SU-DHL-6 (cell line): ENCODE measurements at regions not wholly inside any gene's neighbourhood (a gene's known extent, or its start where the extent isn't known, plus 50 kb on each side); places are given as distances from the start of the nearest gene placed in this dataset.
"Not testable (repeated sequence)": the region's sequence is repeated elsewhere in the genome, so short reads cannot be mapped to it uniquely, and the experiment has no call there.

ENCODE experiments used
- EZH2phosphoT487 ChIP-seq: fragments of 200-600 bp; sonication (generic), shearing (Covaris generic); conservative IDR thresholded peaks from 2 replicates; pipeline ENCODE4 v1.6.1; 2018; ENCODE audit warnings: mild to moderate bottlenecking, antibody characterized with exemption, low read length, moderate library complexity, mixed read lengths
- TF ChIP-seq, protein P1 (sequence below): fragments of 200-600 bp; sonication (generic); IDR thresholded peaks from one replicate; pipeline ENCODE4 v1.5.1; 2017; ENCODE audit warnings: antibody characterized with exemption, mild to moderate bottlenecking, low read length, moderate library complexity; ENCODE audit not compliant: insufficient read depth, poor library complexity, severe bottlenecking

DNA sequence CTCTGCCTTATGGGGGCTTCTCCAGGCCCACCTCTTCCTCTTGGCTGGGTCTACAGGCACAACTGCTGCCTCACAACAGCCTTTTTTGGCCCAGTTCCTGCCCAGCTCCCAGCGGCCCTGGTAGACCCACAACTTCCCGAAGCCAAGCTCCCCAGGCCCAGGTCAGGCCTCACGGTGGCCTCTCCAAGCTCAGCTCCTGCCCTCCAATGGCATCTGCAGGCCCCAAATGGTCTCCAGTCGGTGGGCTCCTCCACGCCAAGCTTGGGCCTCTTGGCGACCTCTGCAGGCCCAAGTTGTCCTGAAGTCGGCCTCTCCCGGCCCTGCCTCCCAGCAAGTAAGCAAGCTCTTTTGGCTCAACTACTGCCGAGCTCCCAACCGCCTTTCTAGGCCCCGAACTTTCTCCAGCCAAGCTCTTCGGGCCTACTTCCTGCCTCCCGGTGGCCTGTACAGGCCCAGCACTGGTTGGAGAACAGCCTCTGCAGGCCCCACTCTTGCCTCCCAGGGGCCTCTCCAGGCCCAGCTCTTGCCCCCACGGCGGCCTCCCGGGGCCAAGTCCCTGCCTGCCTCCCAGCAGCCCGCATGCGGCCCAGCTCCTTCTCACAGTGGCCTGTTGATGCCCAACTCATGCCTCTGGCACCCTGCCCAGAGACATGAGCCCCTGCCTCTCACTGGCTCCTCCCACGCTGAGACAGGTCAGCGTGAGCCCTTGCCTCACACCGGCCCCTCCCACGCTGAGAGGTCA is 354.6 kb downstream of the ZNF37A start:
- TF ChIP-seq EZH2phosphoT487, result not testable (repeated sequence)
- TF ChIP-seq, protein P1, sequence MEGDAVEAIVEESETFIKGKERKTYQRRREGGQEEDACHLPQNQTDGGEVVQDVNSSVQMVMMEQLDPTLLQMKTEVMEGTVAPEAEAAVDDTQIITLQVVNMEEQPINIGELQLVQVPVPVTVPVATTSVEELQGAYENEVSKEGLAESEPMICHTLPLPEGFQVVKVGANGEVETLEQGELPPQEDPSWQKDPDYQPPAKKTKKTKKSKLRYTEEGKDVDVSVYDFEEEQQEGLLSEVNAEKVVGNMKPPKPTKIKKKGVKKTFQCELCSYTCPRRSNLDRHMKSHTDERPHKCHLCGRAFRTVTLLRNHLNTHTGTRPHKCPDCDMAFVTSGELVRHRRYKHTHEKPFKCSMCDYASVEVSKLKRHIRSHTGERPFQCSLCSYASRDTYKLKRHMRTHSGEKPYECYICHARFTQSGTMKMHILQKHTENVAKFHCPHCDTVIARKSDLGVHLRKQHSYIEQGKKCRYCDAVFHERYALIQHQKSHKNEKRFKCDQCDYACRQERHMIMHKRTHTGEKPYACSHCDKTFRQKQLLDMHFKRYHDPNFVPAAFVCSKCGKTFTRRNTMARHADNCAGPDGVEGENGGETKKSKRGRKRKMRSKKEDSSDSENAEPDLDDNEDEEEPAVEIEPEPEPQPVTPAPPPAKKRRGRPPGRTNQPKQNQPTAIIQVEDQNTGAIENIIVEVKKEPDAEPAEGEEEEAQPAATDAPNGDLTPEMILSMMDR, result not testable (repeated sequence)
